ENCODE measurements at regions not wholly inside any gene's neighbourhood (a gene's known extent, or its start where the extent isn't known, plus 50 kb on each side); places are given as distances from the start of the nearest gene placed in this dataset.

DNA sequence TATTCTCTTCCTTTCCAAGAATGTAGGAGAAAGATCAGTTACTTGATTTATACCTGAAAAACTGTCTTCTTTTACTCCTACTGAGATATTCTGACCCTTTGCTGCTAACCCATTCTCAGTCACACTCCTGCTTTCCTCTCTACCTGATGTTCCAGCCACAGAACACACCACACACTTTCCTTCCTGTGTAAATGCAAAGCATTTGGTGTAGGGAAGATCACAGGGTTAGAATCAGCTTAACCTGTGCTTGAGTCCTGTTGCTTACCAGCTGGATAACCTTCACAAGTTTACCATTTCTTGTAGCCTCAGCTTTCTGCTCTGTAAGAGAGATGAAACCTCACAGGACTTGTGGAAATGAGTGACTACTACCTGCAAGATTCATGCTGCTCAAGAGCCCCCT lies 489.8 kb upstream of the GOLIM4 start:
- no peaks in the 10 kb centered on the region for H3F3A ChIP-seq (ENCODE audit: insufficient read depth, low read length)
- no peaks in the 10 kb centered on the region for H3K9me2 ChIP-seq (ENCODE audit: low read depth, low read length)
- H3K9ac ChIP-seq (ENCODE audit: low read length), result no peak overlapping the region
- no peaks in the 10 kb centered on the region for H3K36me3 ChIP-seq (ENCODE audit: insufficient read depth, low read length)
- H3K27ac ChIP-seq (ENCODE audit: low read depth, low read length, poor library complexity, severe bottlenecking), result no peak overlapping the region
- H3K4me2 ChIP-seq (ENCODE audit: low read length), result no peak overlapping the region
- H3K27me3 ChIP-seq (ENCODE audit: insufficient read depth, low read length), result no peaks in the 10 kb centered on the region
- H3K79me2 ChIP-seq (ENCODE audit: insufficient read depth, low read length), result no peaks in the 10 kb centered on the region
- no peaks in the 10 kb centered on the region for H4K20me1 ChIP-seq (ENCODE audit: insufficient read depth, low read length)
- no peak overlapping the region for H2AFZ ChIP-seq (ENCODE audit: low read length)
- H3K9me3 ChIP-seq (ENCODE audit: low read length), result no peaks in the 10 kb centered on the region
- no peaks in the 10 kb centered on the region for H3K4me1 ChIP-seq (ENCODE audit: insufficient read depth, low read length, severe bottlenecking)
- H3K4me3 ChIP-seq (ENCODE audit: low read depth, low read length, poor library complexity, severe bottlenecking), result no peak overlapping the region
- TF ChIP-seq EZH2 (IDR thresholded peaks at IDR 0.05; ENCODE audit: borderline replicate concordance, low read length), result no peak
- TF ChIP-seq, protein P1, sequence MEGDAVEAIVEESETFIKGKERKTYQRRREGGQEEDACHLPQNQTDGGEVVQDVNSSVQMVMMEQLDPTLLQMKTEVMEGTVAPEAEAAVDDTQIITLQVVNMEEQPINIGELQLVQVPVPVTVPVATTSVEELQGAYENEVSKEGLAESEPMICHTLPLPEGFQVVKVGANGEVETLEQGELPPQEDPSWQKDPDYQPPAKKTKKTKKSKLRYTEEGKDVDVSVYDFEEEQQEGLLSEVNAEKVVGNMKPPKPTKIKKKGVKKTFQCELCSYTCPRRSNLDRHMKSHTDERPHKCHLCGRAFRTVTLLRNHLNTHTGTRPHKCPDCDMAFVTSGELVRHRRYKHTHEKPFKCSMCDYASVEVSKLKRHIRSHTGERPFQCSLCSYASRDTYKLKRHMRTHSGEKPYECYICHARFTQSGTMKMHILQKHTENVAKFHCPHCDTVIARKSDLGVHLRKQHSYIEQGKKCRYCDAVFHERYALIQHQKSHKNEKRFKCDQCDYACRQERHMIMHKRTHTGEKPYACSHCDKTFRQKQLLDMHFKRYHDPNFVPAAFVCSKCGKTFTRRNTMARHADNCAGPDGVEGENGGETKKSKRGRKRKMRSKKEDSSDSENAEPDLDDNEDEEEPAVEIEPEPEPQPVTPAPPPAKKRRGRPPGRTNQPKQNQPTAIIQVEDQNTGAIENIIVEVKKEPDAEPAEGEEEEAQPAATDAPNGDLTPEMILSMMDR (IDR thresholded peaks at IDR 0.05; ENCODE audit: low read length), result no peak

DNA sequence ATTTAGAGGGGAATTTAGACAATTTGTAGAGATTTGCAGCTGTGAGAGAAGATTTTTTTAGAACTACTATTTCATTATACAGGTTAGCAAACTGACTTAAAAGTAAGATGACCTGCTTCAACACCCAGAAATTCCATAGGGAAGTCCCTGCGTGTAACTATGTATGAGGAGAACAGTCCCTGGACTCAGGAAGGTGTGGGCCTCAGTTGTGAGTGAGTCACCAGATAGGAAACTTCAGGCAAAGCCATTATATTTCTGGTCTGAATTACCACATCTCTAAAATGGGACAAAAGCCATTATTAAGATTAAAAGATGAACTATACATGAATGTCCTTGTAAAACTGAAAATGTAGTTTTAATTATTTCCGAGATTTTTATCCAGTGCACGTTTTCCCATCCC lies 488.3 kb upstream of the GOLIM4 start:
- H2AFZ ChIP-seq (ENCODE audit: low read length), result no peak overlapping the region
- no peaks in the 10 kb centered on the region for H3K27me3 ChIP-seq (ENCODE audit: insufficient read depth, low read length)
- H3K4me1 ChIP-seq (ENCODE audit: insufficient read depth, low read length, severe bottlenecking), result no peaks in the 10 kb centered on the region
- H3K9me3 ChIP-seq (ENCODE audit: low read length), result no peaks in the 10 kb centered on the region
- no peak overlapping the region for H3K4me2 ChIP-seq (ENCODE audit: low read length)
- no peaks in the 10 kb centered on the region for H3K36me3 ChIP-seq (ENCODE audit: insufficient read depth, low read length)
- H3K27ac ChIP-seq (ENCODE audit: low read depth, low read length, poor library complexity, severe bottlenecking), result no peak overlapping the region
- H3K4me3 ChIP-seq (ENCODE audit: low read depth, low read length, poor library complexity, severe bottlenecking), result no peak overlapping the region
- no peak overlapping the region for H3K9ac ChIP-seq (ENCODE audit: low read length)
- no peaks in the 10 kb centered on the region for H3K9me2 ChIP-seq (ENCODE audit: low read depth, low read length)
- no peaks in the 10 kb centered on the region for H3K79me2 ChIP-seq (ENCODE audit: insufficient read depth, low read length)
- H4K20me1 ChIP-seq (ENCODE audit: insufficient read depth, low read length), result no peaks in the 10 kb centered on the region
- H3F3A ChIP-seq (ENCODE audit: insufficient read depth, low read length), result no peaks in the 10 kb centered on the region
- TF ChIP-seq, protein P1 (IDR thresholded peaks at IDR 0.05; ENCODE audit: low read length), result no peak
- no peak for TF ChIP-seq EZH2 (IDR thresholded peaks at IDR 0.05; ENCODE audit: borderline replicate concordance, low read length)

GRCh38 chr3:168582503-168582902 lies 486.8 kb upstream of the GOLIM4 start:
- H2AFZ ChIP-seq (ENCODE audit: low read length), result no peak overlapping the region
- TF ChIP-seq, protein P1 (IDR thresholded peaks at IDR 0.05; ENCODE audit: low read length), result no peak
- TF ChIP-seq EZH2 (IDR thresholded peaks at IDR 0.05; ENCODE audit: borderline replicate concordance, low read length), result no peak
- no peaks in the 10 kb centered on the region for H3K79me2 ChIP-seq (ENCODE audit: insufficient read depth, low read length)
- H4K20me1 ChIP-seq (ENCODE audit: insufficient read depth, low read length), result no peaks in the 10 kb centered on the region
- H3K27me3 ChIP-seq (ENCODE audit: insufficient read depth, low read length), result no peaks in the 10 kb centered on the region
- no peaks in the 10 kb centered on the region for H3K9me3 ChIP-seq (ENCODE audit: low read length)
- no peak overlapping the region for H3K9ac ChIP-seq (ENCODE audit: low read length)
- H3K4me1 ChIP-seq (ENCODE audit: insufficient read depth, low read length, severe bottlenecking), result no peaks in the 10 kb centered on the region
- no peaks in the 10 kb centered on the region for H3K36me3 ChIP-seq (ENCODE audit: insufficient read depth, low read length)
- no peak overlapping the region for H3K4me3 ChIP-seq (ENCODE audit: low read depth, low read length, poor library complexity, severe bottlenecking)
- no peaks in the 10 kb centered on the region for H3K9me2 ChIP-seq (ENCODE audit: low read depth, low read length)
- no peak overlapping the region for H3K27ac ChIP-seq (ENCODE audit: low read depth, low read length, poor library complexity, severe bottlenecking)
- no peak overlapping the region for H3K4me2 ChIP-seq (ENCODE audit: low read length)
- H3F3A ChIP-seq (ENCODE audit: insufficient read depth, low read length), result no peaks in the 10 kb centered on the region
